Natural killer cell treated with Interleukin-12 subunit alpha and Interleukin-12 subunit beta and Interleukin-15 and Interleukin-18, amount 100 ng/mL, for 72 hours (primary cell): ENCODE measurements at regions not wholly inside any gene's neighbourhood (a gene's known extent, or its start where the extent isn't known, plus 50 kb on each side); places are given as distances from the start of the nearest gene placed in this dataset.

Source experiments
- ATAC-seq, 2 donors: fragments of 150-1000 bp; cut with Tn5 transposase in 1 of 2; sonication (Bioruptor Pico), chemical (Tn5 transposase) in 1 of 2; 2 replicates each; pipeline ENCODE4 v1.10.0; 2021
- DNase-seq: peaks from one replicate; pipeline ENCODE4 v3.0.0; 2022; ENCODE audit warnings: low spot score
- H3K27ac Mint-ChIP-seq, 2 donors: 1 replicate in 1 of 2; 2 replicates in 1 of 2; pipeline ENCODE4 v1.8.0; 2022; ENCODE audit warnings: mixed read lengths in 2 of 2, mild to moderate bottlenecking in 1 of 2, moderate library complexity in 1 of 2
- H3K27me3 Mint-ChIP-seq, 2 donors: 1 replicate in 1 of 2; 2 replicates in 1 of 2; pipeline ENCODE4 v1.8.0; 2022; ENCODE audit warnings: mixed read lengths in 2 of 2
- H3K36me3 Mint-ChIP-seq: one replicate; pipeline ENCODE4 v1.8.0; 2022; ENCODE audit warnings: mixed read lengths
- H3K4me1 Mint-ChIP-seq, 2 donors: 1 replicate in 1 of 2; 2 replicates in 1 of 2; pipeline ENCODE4 v1.8.0; 2022; ENCODE audit warnings: low read depth in 2 of 2, mixed read lengths in 2 of 2, mild to moderate bottlenecking in 1 of 2
- H3K4me3 Mint-ChIP-seq: one replicate; pipeline ENCODE4 v1.8.0; 2022; ENCODE audit warnings: mixed read lengths
- H3K9me3 Mint-ChIP-seq: 2 replicates; pipeline ENCODE4 v1.8.0; 2022; ENCODE audit warnings: mixed read lengths

GRCh38 chr6:139979021-139979725, 604.7 kb upstream of the CITED2 start:
- Mint-ChIP-seq H3K27ac (no peak overlapping the region), H3K36me3 (no peaks in the 10 kb centered on the region), H3K4me1 (no peaks in the 10 kb centered on the region), H3K9me3 (no peaks in the 10 kb centered on the region), H3K27me3 (peaks cover 0 to 3% of the 10 kb centered on the region in 2 donors), H3K4me3 (no peak overlapping the region)
- DNase-seq (no peak), ATAC-seq (no peak)

- no peak overlapping the region for H3K4me3 Mint-ChIP-seq
- no peaks in the 10 kb centered on the region for H3K9me3 Mint-ChIP-seq
- H3K27me3 Mint-ChIP-seq = peaks cover 0 to 6% of the 10 kb centered on the region in 2 donors
- no peak overlapping the region for H3K27ac Mint-ChIP-seq
- DNase-seq = no peak
- H3K36me3 Mint-ChIP-seq = no peaks in the 10 kb centered on the region
- H3K4me1 Mint-ChIP-seq = no peaks in the 10 kb centered on the region
- ATAC-seq = no peak
These were observed 603.5 kb upstream of the CITED2 start for GRCh38 chr6:139977887-139978332.

DNA sequence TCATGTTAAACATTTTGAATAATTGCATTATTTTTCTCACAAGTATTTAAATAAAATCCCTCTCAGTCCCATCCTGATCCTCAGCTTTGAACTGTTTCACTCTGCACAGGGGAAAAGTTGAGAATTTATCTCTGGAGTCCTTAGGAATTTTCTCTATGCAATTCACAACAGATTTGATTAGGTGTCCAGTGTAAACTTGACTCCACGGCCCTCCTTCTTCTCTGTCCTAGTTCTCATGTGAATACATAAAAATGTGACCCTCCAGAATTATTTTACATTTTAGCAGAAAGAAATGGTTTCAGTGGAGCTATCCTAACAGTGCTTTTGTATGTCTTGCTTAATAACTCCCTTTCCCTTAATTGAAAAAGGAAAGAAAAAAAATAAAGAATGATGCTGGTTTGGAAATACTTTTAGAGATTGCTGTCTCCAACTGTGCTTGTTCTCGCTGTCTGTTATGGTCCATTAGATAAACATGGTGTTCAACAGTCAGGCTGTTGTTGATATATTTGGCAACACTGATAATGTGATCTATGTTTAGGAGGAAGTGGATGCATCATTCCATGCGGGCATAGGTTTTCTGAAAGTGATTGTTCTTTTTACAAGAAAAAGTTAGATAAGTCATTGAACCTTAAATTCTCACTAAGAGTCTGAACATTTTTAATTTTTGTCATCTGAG, 599.4 kb upstream of the CITED2 start:
- Mint-ChIP-seq H3K4me1 (no peaks in the 10 kb centered on the region), H3K4me3 (no peak overlapping the region), H3K27me3 (peaks cover under 1 to 6% of the 10 kb centered on the region in 2 donors), H3K36me3 (no peaks in the 10 kb centered on the region), H3K27ac (no peak overlapping the region), H3K9me3 (no peaks in the 10 kb centered on the region)
- no peak for ATAC-seq
- DNase-seq = no peak

- Mint-ChIP-seq H3K36me3 (no peaks in the 10 kb centered on the region), H3K4me1 (no peaks in the 10 kb centered on the region), H3K27ac (no peak overlapping the region), H3K27me3 (peaks cover 3 to 7% of the 10 kb centered on the region in 2 donors), H3K9me3 (no peaks in the 10 kb centered on the region), H3K4me3 (no peak overlapping the region)
- no peak for DNase-seq
- no peak for ATAC-seq
These were observed 597.7 kb upstream of the CITED2 start for GRCh38 chr6:139972116-139972515.

DNA sequence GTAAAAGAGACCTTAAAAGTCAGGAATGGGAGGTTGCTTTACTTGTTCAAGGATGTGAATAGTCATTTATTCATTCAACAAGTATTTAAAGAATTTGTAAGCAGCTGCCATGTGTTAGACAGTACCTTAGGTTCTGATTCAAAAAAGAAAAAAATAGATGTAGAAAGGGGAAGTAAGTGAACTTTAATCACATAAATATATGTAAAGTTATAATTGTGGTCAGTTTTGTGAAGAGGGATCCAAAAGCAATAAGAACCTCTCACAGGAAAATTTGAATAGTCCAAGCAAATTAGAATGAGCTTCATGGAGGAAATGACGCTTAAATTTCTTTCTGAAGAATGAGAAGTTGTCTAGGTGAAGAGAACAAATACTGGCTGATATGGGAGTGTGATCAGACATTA, 596.1 kb upstream of the CITED2 start:
- H3K36me3 Mint-ChIP-seq = no peaks in the 10 kb centered on the region
- H3K9me3 Mint-ChIP-seq = no peaks in the 10 kb centered on the region
- DNase-seq (no peak), ATAC-seq (no peak)
- no peaks in the 10 kb centered on the region for H3K4me1 Mint-ChIP-seq
- H3K27ac Mint-ChIP-seq = no peak overlapping the region
- peaks cover 3 to 7% of the 10 kb centered on the region in 2 donors for H3K27me3 Mint-ChIP-seq
- no peak overlapping the region for H3K4me3 Mint-ChIP-seq

- H3K27ac Mint-ChIP-seq = no peak overlapping the region
- ATAC-seq = no peak
- H3K4me1 Mint-ChIP-seq = no peaks in the 10 kb centered on the region
- H3K36me3 Mint-ChIP-seq = no peaks in the 10 kb centered on the region
- no peak overlapping the region for H3K4me3 Mint-ChIP-seq
- peaks cover 0 to 7% of the 10 kb centered on the region in 2 donors for H3K27me3 Mint-ChIP-seq
- DNase-seq = no peak
- H3K9me3 Mint-ChIP-seq = no peaks in the 10 kb centered on the region
These were observed 593.0 kb upstream of the CITED2 start for GRCh38 chr6:139967497-139967896.

DNA sequence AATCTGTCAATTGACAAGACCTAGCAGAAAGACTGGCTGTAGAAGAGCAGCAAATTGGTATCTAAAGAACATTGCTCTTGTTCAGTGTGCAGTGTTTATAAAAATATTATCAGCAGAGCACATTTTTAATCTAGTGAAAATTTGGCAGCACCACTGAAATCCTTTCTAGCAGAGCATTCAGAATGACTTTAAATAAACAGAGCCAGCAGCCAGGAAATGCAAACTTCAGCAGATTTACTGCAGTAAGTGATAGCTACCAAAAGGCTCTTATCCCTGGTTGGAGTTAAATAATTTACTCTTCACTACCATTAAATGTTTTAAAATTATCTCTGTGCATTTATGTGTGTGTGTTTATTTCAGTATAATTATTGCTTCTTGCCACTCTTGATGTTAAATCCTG, 590.9 kb upstream of the CITED2 start:
- ATAC-seq = no peak
- H3K4me1 Mint-ChIP-seq = no peaks in the 10 kb centered on the region
- no peaks in the 10 kb centered on the region for H3K36me3 Mint-ChIP-seq
- no peaks in the 10 kb centered on the region for H3K9me3 Mint-ChIP-seq
- no peak overlapping the region for H3K4me3 Mint-ChIP-seq
- H3K27me3 Mint-ChIP-seq = peaks cover 0 to 7% of the 10 kb centered on the region in 2 donors
- DNase-seq = no peak
- no peak overlapping the region for H3K27ac Mint-ChIP-seq

DNA sequence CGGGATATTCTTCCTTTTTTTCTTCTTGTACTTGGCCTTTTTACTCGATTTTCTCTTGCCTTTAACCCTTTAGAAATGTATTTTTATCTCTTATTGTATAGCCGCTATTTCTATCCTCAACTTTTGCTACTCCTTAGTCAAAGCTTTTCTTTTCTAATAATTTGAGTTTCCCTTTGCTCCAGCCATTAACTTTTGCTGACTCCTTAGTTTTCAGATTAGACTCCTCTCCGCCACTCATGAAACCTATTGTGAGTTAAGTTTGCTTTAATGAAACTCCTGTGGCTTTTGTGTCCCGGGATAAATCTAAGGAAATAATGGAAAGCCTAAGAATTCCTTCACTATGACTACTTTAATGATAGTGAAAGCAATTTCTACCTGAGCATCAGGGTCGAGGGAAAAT, 590.3 kb upstream of the CITED2 start:
- DNase-seq = no peak
- no peak overlapping the region for H3K4me3 Mint-ChIP-seq
- H3K36me3 Mint-ChIP-seq = no peaks in the 10 kb centered on the region
- peaks cover 0 to 7% of the 10 kb centered on the region in 2 donors for H3K27me3 Mint-ChIP-seq
- no peak for ATAC-seq
- no peak overlapping the region for H3K27ac Mint-ChIP-seq
- H3K4me1 Mint-ChIP-seq = no peaks in the 10 kb centered on the region
- no peaks in the 10 kb centered on the region for H3K9me3 Mint-ChIP-seq

DNA sequence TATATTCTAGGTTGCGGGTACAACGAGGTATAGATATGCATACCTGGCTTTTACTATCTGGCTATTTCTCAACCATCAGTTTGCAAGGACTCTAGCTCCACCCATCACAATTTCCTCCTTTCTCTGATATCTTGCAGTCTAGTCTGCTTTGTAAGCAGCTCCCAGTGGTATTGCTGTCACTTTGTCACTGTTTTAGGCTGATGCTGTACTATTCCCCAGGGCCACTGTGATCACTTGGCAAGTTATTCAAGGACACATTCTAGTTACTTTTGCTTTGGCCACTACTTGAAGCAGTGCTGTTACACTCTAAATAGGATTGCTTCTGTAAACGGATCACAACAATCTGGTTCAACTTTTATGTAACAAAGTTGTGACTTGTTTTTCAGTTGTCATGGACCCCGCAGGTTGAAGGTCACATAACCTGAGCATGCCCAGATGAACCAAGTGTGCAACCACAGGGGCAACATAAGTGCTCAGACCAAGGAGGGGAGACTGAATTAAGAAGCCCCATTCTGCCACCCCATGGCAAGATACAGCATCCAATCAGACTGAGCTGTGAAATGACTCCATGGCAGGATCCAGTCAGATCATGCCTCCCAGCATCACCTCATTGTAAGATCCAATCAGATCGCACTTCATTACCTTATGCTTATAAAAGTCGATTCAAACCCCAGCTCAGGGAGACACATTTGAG, 588.4 kb upstream of the CITED2 start:
- Mint-ChIP-seq H3K4me1 (no peaks in the 10 kb centered on the region), H3K36me3 (no peaks in the 10 kb centered on the region), H3K9me3 (no peaks in the 10 kb centered on the region), H3K27me3 (no peaks in the 10 kb centered on the region), H3K4me3 (no peak overlapping the region), H3K27ac (no peak overlapping the region)
- DNase-seq = no peak
- peak in 1 of 2 donors; percentile 15 for ATAC-seq

DNA sequence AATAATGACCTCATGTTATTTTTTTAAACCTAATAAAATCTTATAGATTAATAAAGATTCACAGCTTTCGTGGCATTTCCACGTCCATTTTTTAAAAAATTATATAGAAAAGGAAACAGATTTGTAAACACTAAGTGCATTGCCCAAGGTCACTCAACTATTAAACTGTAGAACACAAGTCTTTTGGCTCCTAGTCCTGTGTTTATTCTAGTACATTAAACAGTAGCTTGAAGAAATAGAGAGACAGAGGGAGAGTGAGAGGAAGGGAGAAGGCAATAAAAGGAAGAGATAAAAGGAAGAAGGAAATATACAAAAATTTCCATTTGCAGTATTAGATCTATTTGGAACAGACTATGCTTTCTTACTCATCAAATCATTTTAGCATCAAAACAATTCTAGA, 586.7 kb upstream of the CITED2 start:
- no peak overlapping the region for H3K4me3 Mint-ChIP-seq
- ATAC-seq (no peak), DNase-seq (no peak)
- no peaks in the 10 kb centered on the region for H3K9me3 Mint-ChIP-seq
- H3K36me3 Mint-ChIP-seq = no peaks in the 10 kb centered on the region
- H3K4me1 Mint-ChIP-seq = no peaks in the 10 kb centered on the region
- H3K27me3 Mint-ChIP-seq = peaks cover 0 to under 1% of the 10 kb centered on the region in 2 donors
- H3K27ac Mint-ChIP-seq = no peak overlapping the region

DNA sequence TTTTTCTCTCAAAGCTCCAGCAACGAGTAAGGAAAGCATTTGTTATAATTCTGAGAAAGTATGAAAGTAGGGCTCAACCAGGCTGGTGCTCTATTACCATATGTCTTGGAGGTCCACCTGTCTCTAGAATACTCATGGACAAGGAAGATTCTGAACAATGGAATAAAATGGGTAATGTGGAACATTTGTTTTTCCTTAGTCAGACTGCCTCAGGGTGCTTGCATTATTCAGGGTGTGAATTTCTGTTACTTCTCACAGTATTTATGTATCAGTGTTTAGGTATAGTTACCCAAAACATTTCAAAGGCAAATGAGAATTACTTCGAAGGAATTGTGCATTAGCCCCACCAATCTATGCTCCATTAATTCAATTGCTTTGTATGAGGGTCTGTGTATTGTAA, 586.2 kb upstream of the CITED2 start:
- H3K4me3 Mint-ChIP-seq = no peak overlapping the region

GRCh38 chr6:139955366-139956155, 581.1 kb upstream of the CITED2 start:
- Mint-ChIP-seq H3K27me3 (peaks cover 4 to 8% of the 10 kb centered on the region in 2 donors), H3K9me3 (no peaks in the 10 kb centered on the region), H3K4me3 (no peak overlapping the region), H3K27ac (no peak overlapping the region), H3K4me1 (no peaks in the 10 kb centered on the region), H3K36me3 (no peaks in the 10 kb centered on the region)
- ATAC-seq = no peak
- DNase-seq = no peak

More for the DNA sequence above, 586.2 kb upstream of the CITED2 start:
- Mint-ChIP-seq H3K9me3 (no peaks in the 10 kb centered on the region), H3K27me3 (peaks cover under 1 to 5% of the 10 kb centered on the region in 2 donors), H3K36me3 (no peaks in the 10 kb centered on the region), H3K27ac (no peak overlapping the region), H3K4me1 (no peaks in the 10 kb centered on the region)
- ATAC-seq (no peak), DNase-seq (no peak)

DNA sequence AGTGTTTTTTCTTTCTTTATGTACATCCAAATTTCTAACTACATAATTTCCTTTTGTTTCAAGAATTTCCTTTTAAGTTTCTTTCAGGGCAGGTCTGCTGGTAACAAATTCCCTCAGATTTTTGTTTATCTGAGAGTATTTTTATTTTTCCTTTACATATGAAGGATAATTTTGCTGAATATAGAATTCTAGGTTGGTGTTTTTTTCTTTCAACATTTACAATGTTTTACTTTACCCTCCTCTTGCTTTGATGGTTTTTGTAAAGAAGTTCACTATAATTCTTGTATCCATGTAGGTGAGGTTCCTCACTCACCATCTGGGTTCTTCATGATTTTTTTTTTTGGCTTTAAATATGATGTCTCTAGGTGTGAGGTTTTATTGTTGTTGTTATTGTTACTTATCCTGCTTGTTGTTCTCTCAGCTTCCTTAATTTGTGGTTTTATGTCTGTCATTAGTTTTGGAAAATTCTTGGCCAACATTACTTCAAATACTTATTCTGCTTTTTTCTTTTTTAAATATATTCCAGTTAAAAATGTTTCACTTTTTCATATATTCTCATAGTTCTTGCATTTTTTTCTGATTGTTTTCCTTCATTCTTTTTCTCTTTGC, 580.1 kb upstream of the CITED2 start:
- no peaks in the 10 kb centered on the region for H3K36me3 Mint-ChIP-seq
- no peak overlapping the region for H3K27ac Mint-ChIP-seq
- no peaks in the 10 kb centered on the region for H3K4me1 Mint-ChIP-seq
- no peak for DNase-seq
- no peaks in the 10 kb centered on the region for H3K9me3 Mint-ChIP-seq
- no peak overlapping the region for H3K4me3 Mint-ChIP-seq
- ATAC-seq = no peak
- peaks cover 4 to 8% of the 10 kb centered on the region in 2 donors for H3K27me3 Mint-ChIP-seq
